ENCODE measurements at regions not wholly inside any gene's neighbourhood (a gene's known extent, or its start where the extent isn't known, plus 50 kb on each side); places are given as distances from the start of the nearest gene placed in this dataset.

DNA sequence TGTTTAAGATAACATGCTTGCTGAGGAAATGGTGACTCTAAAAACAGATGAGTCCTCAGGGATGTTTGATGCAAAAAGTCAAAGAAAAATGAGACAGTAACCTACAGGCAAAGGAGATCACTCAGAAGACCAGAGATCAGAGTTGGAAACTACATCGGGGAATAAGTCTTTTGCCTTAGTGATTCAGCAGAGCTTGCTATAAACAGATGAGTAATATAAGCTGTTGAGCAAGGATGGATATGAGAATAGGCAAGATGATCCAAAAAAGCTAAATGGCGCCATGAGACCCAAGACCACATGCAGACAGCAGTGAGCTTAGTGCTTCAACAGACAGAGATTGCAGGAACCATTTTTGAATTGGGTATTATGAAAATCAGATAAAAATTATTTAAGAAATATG lies 168.6 kb downstream of the POSTN start:
- TF ChIP-seq, protein P1, sequence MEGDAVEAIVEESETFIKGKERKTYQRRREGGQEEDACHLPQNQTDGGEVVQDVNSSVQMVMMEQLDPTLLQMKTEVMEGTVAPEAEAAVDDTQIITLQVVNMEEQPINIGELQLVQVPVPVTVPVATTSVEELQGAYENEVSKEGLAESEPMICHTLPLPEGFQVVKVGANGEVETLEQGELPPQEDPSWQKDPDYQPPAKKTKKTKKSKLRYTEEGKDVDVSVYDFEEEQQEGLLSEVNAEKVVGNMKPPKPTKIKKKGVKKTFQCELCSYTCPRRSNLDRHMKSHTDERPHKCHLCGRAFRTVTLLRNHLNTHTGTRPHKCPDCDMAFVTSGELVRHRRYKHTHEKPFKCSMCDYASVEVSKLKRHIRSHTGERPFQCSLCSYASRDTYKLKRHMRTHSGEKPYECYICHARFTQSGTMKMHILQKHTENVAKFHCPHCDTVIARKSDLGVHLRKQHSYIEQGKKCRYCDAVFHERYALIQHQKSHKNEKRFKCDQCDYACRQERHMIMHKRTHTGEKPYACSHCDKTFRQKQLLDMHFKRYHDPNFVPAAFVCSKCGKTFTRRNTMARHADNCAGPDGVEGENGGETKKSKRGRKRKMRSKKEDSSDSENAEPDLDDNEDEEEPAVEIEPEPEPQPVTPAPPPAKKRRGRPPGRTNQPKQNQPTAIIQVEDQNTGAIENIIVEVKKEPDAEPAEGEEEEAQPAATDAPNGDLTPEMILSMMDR (IDR thresholded peaks at IDR 0.05): no peak
- TF ChIP-seq POLR2A (IDR thresholded peaks at IDR 0.05): no peak
